Mesendoderm (in vitro differentiated cells): ENCODE measurements at regions not wholly inside any gene's neighbourhood (a gene's known extent, or its start where the extent isn't known, plus 50 kb on each side); places are given as distances from the start of the nearest gene placed in this dataset.

Experiments used
- DNase-seq: peaks from one replicate; pipeline ENCODE4 v3.0.0; 2013
- H2AK5ac ChIP-seq: 2 replicates; pipeline ENCODE4 v1.6.1; 2013; ENCODE audit warnings: low read length, inconsistent platforms
- H2BK120ac ChIP-seq: 2 replicates; pipeline ENCODE4 v1.6.1; 2013; ENCODE audit warnings: low read depth, mild to moderate bottlenecking, low read length, moderate library complexity, mixed read lengths
- H2BK15ac ChIP-seq: replicated peaks from 2 replicates; pipeline ENCODE4 v1.6.1; 2013; ENCODE audit warnings: low read depth, mild to moderate bottlenecking, moderate library complexity
- H2BK5ac ChIP-seq: 2 replicates; pipeline ENCODE4 v1.6.1; 2013; ENCODE audit warnings: low read length, inconsistent platforms
- H3K18ac ChIP-seq: 2 replicates; pipeline ENCODE4 v1.6.1; 2013; ENCODE audit warnings: mild to moderate bottlenecking, low read length, mixed read lengths
- H3K23ac ChIP-seq: one replicate; pipeline ENCODE4 v1.6.1; 2013; ENCODE audit warnings: low read length
- H3K27ac ChIP-seq: 2 replicates; pipeline ENCODE4 v1.5.1; 2013; ENCODE audit warnings: low read depth, mild to moderate bottlenecking, inconsistent platforms, low read length, moderate library complexity
- H3K27me3 ChIP-seq: 2 replicates; pipeline ENCODE4 v1.6.1; 2013; ENCODE audit warnings: low read length, control low read depth, mild to moderate bottlenecking, inconsistent platforms; ENCODE audit not compliant: insufficient read depth, poor library complexity
- H3K36me3 ChIP-seq: 2 replicates; pipeline ENCODE4 v1.6.1; 2013; ENCODE audit warnings: low read length, inconsistent platforms; ENCODE audit not compliant: control insufficient read depth, insufficient read depth
- H3K4ac ChIP-seq: one replicate; pipeline ENCODE4 v1.6.1; 2013; ENCODE audit warnings: low read depth, mild to moderate bottlenecking, low read length, moderate library complexity
- H3K4me1 ChIP-seq: 2 replicates; pipeline ENCODE4 v1.6.1; 2013; ENCODE audit warnings: low read depth, low read length, inconsistent platforms; ENCODE audit not compliant: control insufficient read depth
- H3K4me2 ChIP-seq: 2 replicates; pipeline ENCODE4 v1.6.1; 2013; ENCODE audit warnings: low read length
- H3K4me3 ChIP-seq: 2 replicates; pipeline ENCODE4 v1.5.1; 2013; ENCODE audit warnings: mild to moderate bottlenecking, low read length
- H3K56ac ChIP-seq: one replicate; pipeline ENCODE4 v1.6.1; 2013; ENCODE audit warnings: low read length
- H3K79me1 ChIP-seq: 2 replicates; pipeline ENCODE4 v1.6.1; 2013; ENCODE audit warnings: low read length, inconsistent platforms
- H3K79me2 ChIP-seq: 2 replicates; pipeline ENCODE4 v1.6.1; 2013; ENCODE audit warnings: mild to moderate bottlenecking, low read length; ENCODE audit not compliant: control insufficient read depth, insufficient read depth
- H3K9ac ChIP-seq: 2 replicates; pipeline ENCODE4 v1.6.1; 2013; ENCODE audit warnings: low read length, inconsistent platforms
- H4K5ac ChIP-seq: one replicate; pipeline ENCODE4 v1.6.1; 2013; ENCODE audit warnings: low read length
- H4K8ac ChIP-seq: one replicate; pipeline ENCODE4 v1.6.1; 2013; ENCODE audit warnings: low read depth, mild to moderate bottlenecking, control low read depth, low read length, moderate library complexity
- WGBS: extraction: QIAGEN DNeasy Blood & Tissue Kit; methylation state at CpG from one replicate; pipeline ENCODE4 v1.1.7; 2013; ENCODE audit warnings: low lambda C conversion rate, missing lambda C conversion rate; ENCODE audit not compliant: insufficient coverage; ENCODE audit errors: extremely low coverage; 5-methylcytosine and 5-hydroxymethylcytosine counted together

DNA sequence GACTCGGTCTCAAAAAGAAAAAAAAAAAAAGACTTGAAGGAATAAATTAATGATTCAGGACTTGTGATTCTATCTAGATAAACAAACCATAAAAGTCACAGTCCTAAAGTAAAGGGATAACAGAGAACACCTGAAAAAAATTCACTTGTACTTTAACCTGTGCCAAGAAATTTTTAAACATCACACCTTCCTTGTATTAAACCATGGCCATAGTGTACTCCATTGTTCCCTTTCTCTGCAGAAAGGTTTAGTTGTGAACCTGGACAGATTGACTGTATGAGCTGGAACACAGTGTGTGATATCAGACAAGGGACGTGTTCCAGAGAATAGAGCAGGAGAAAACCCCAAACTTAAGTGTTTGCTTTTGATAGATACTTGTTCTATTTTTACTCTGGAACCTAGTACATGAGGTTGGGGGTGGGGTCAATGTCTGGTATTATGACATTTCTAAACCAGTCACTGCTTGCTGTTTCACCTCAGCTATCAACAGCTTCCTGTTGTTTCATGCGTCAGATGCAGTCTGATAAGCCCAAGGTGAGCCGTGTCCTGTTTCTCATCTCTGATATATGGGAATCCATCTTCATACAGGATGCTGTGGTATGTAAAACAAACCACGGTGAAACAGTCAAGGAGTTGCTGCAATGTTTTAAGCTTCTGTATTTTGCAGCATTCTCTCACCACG is 62.5 kb upstream of the ITGA1 start:
- H3K4me1 ChIP-seq = no peaks in the 10 kb centered on the region
- no peak overlapping the region for H3K56ac ChIP-seq
- no peak for DNase-seq
- H3K79me2 ChIP-seq = no peaks in the 10 kb centered on the region
- no peak overlapping the region for H2BK5ac ChIP-seq
- H3K79me1 ChIP-seq = no peaks in the 10 kb centered on the region
- H3K4me2 ChIP-seq = no peak overlapping the region
- H3K18ac ChIP-seq = no peak overlapping the region
- no peak overlapping the region for H2BK15ac ChIP-seq
- H3K9ac ChIP-seq = no peak overlapping the region
- H3K4me3 ChIP-seq = no peak overlapping the region
- H2BK120ac ChIP-seq = no peak overlapping the region
- H3K27ac ChIP-seq = no peak overlapping the region
- H4K5ac ChIP-seq = no peak overlapping the region
- H3K27me3 ChIP-seq = no peaks in the 10 kb centered on the region
- no peak overlapping the region for H2AK5ac ChIP-seq
- no peak overlapping the region for H3K23ac ChIP-seq
- no peak overlapping the region for H4K8ac ChIP-seq
- H3K4ac ChIP-seq = no peak overlapping the region
- no peaks in the 10 kb centered on the region for H3K36me3 ChIP-seq
- no CpG with 5 or more reads among the region's 6 CpGs for WGBS

DNA sequence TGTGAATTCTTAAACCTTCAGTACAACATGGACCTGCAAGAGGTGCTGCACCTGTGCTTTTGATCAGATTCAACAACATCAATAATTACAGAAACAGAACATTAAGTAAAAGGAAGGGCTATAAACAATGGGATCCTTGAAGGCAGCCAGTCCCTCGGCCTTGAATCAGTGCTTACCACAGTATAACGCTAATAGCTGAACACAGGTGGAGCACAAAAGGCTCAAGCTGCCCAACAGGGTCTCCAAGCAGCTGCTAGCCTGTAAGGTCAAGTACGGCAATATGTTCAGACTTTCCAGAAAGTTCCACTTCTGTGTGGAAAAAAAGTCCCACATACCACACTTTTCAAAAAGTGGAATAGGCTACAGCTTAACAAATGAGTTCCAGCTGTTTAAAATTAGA is 61.9 kb upstream of the ITGA1 start:
- WGBS = no CpG with 5 or more reads among the region's 3 CpGs
- DNase-seq = no peak
- H3K27ac ChIP-seq = no peak overlapping the region

GRCh38 chr5:52727020-52727419 is 60.7 kb upstream of the ITGA1 start:
- Histone ChIP-seq H3K79me2 (no peaks in the 10 kb centered on the region), H3K9ac (no peak overlapping the region), H3K4me1 (no peaks in the 10 kb centered on the region), H2BK5ac (no peak overlapping the region), H2AK5ac (no peak overlapping the region), H3K79me1 (no peaks in the 10 kb centered on the region), H3K27me3 (no peaks in the 10 kb centered on the region), H3K4me3 (no peak overlapping the region), H2BK120ac (no peak overlapping the region), H3K23ac (no peak overlapping the region), H3K18ac (no peak overlapping the region), H2BK15ac (no peak overlapping the region), H3K4ac (no peak overlapping the region), H3K4me2 (no peak overlapping the region), H3K27ac (no peak overlapping the region), H3K36me3 (no peaks in the 10 kb centered on the region), H3K56ac (no peak overlapping the region), H4K5ac (no peak overlapping the region), H4K8ac (no peak overlapping the region)
- DNase-seq = no peak

More for the DNA sequence above, 61.9 kb upstream of the ITGA1 start:
- H3K79me1 ChIP-seq = no peaks in the 10 kb centered on the region
- H3K23ac ChIP-seq = no peak overlapping the region
- H2BK15ac ChIP-seq = no peak overlapping the region
- H3K36me3 ChIP-seq = no peaks in the 10 kb centered on the region
- no peak overlapping the region for H3K4ac ChIP-seq
- no peak overlapping the region for H2BK5ac ChIP-seq
- H3K4me3 ChIP-seq = no peak overlapping the region
- H3K4me1 ChIP-seq = no peaks in the 10 kb centered on the region
- no peak overlapping the region for H2AK5ac ChIP-seq
- no peaks in the 10 kb centered on the region for H3K27me3 ChIP-seq
- H3K18ac ChIP-seq = no peak overlapping the region
- no peak overlapping the region for H3K56ac ChIP-seq
- no peak overlapping the region for H4K8ac ChIP-seq
- no peak overlapping the region for H3K4me2 ChIP-seq
- no peak overlapping the region for H3K9ac ChIP-seq
- H2BK120ac ChIP-seq = no peak overlapping the region
- H4K5ac ChIP-seq = no peak overlapping the region
- no peaks in the 10 kb centered on the region for H3K79me2 ChIP-seq

DNA sequence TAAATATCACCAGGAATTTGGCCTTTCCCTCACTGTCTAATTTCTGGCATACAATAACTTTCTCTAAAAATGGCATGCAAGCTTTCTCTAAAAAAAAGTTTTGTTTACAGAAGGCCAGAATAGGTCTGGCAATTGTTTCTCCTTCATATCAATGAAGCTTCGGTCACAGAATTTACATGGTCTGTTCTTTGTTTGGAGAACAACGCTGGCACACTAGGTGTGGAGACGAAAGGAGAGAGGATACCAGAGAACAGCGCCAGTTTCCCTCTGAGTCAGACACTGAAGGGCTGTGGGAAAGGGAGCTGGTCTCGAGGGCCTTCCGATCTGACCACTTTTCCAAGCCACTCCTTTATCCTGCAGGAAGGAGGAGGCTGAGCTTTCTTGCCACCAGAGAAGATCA is 60.1 kb upstream of the ITGA1 start:
- Histone ChIP-seq H3K4ac (no peak overlapping the region), H2BK15ac (no peak overlapping the region), H4K8ac (no peak overlapping the region), H3K27ac (no peak overlapping the region), H3K4me2 (no peak overlapping the region), H4K5ac (no peak overlapping the region), H3K18ac (no peak overlapping the region), H3K4me1 (no peaks in the 10 kb centered on the region), H2BK120ac (no peak overlapping the region), H3K79me1 (no peaks in the 10 kb centered on the region), H3K56ac (no peak overlapping the region), H3K36me3 (no peaks in the 10 kb centered on the region), H3K79me2 (no peaks in the 10 kb centered on the region), H3K27me3 (no peaks in the 10 kb centered on the region), H3K9ac (no peak overlapping the region), H2AK5ac (no peak overlapping the region), H3K23ac (no peak overlapping the region), H2BK5ac (no peak overlapping the region), H3K4me3 (no peak overlapping the region)
- WGBS = no CpG with 5 or more reads among the region's 6 CpGs
- DNase-seq = peak; percentile 22

GRCh38 chr5:52728224-52728623 is 59.5 kb upstream of the ITGA1 start:
- Histone ChIP-seq H3K4me2 (no peak overlapping the region), H3K36me3 (no peaks in the 10 kb centered on the region), H2BK120ac (no peak overlapping the region), H3K4me1 (no peaks in the 10 kb centered on the region), H2BK15ac (no peak overlapping the region), H3K18ac (no peak overlapping the region), H4K5ac (no peak overlapping the region), H3K4ac (no peak overlapping the region), H2AK5ac (no peak overlapping the region), H4K8ac (no peak overlapping the region), H2BK5ac (no peak overlapping the region), H3K79me1 (no peaks in the 10 kb centered on the region), H3K27ac (no peak overlapping the region), H3K79me2 (no peaks in the 10 kb centered on the region), H3K27me3 (no peaks in the 10 kb centered on the region), H3K56ac (no peak overlapping the region), H3K23ac (no peak overlapping the region), H3K9ac (no peak overlapping the region), H3K4me3 (no peak overlapping the region)
- DNase-seq = no peak
- WGBS = no CpG with 5 or more reads among the region's 3 CpGs

- no peak overlapping the region for H4K8ac ChIP-seq
- WGBS = no CpG with 5 or more reads among the region's 5 CpGs
- H3K4me2 ChIP-seq = no peak overlapping the region
- H3K27me3 ChIP-seq = no peaks in the 10 kb centered on the region
- no peaks in the 10 kb centered on the region for H3K4me1 ChIP-seq
- no peaks in the 10 kb centered on the region for H3K36me3 ChIP-seq
- H3K56ac ChIP-seq = no peak overlapping the region
- DNase-seq = no peak
- H3K9ac ChIP-seq = no peak overlapping the region
- H3K79me2 ChIP-seq = no peaks in the 10 kb centered on the region
- no peak overlapping the region for H3K4ac ChIP-seq
- H3K23ac ChIP-seq = no peak overlapping the region
- H2BK15ac ChIP-seq = no peak overlapping the region
- no peak overlapping the region for H3K18ac ChIP-seq
- no peak overlapping the region for H4K5ac ChIP-seq
- no peaks in the 10 kb centered on the region for H3K79me1 ChIP-seq
- no peak overlapping the region for H2BK5ac ChIP-seq
- no peak overlapping the region for H3K27ac ChIP-seq
- no peak overlapping the region for H2AK5ac ChIP-seq
- H2BK120ac ChIP-seq = no peak overlapping the region
- no peak overlapping the region for H3K4me3 ChIP-seq
Observed at GRCh38 chr5:52728686-52729085, 59.0 kb upstream of the ITGA1 start.
